ENCODE measurements at regions not wholly inside any gene's neighbourhood (a gene's known extent, or its start where the extent isn't known, plus 50 kb on each side); places are given as distances from the start of the nearest gene placed in this dataset.

GRCh38 chr22:48709976-48710375 is 1117.7 kb downstream of the BRD1 start:
- H3K9me3 ChIP-seq = peaks cover under 1% of the 10 kb centered on the region
- no peak overlapping the region for H3K27ac ChIP-seq
- TF ChIP-seq, protein P1, sequence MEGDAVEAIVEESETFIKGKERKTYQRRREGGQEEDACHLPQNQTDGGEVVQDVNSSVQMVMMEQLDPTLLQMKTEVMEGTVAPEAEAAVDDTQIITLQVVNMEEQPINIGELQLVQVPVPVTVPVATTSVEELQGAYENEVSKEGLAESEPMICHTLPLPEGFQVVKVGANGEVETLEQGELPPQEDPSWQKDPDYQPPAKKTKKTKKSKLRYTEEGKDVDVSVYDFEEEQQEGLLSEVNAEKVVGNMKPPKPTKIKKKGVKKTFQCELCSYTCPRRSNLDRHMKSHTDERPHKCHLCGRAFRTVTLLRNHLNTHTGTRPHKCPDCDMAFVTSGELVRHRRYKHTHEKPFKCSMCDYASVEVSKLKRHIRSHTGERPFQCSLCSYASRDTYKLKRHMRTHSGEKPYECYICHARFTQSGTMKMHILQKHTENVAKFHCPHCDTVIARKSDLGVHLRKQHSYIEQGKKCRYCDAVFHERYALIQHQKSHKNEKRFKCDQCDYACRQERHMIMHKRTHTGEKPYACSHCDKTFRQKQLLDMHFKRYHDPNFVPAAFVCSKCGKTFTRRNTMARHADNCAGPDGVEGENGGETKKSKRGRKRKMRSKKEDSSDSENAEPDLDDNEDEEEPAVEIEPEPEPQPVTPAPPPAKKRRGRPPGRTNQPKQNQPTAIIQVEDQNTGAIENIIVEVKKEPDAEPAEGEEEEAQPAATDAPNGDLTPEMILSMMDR (IDR thresholded peaks at IDR 0.05) = no peak
- no peak for DNase-seq (ENCODE audit: low spot score)
- no peaks in the 10 kb centered on the region for H3K4me1 ChIP-seq (ENCODE audit: control insufficient read depth in 1 of 2, low read depth in 2 of 2)
- ATAC-seq (ENCODE audit: insufficient number of reproducible peaks, low FRiP score, low read depth) = no peak
- no peak overlapping the region for H3K4me3 ChIP-seq
- H3K27me3 ChIP-seq (replicated peaks; ENCODE audit: insufficient read depth) = no peaks in the 10 kb centered on the region
- H3K36me3 ChIP-seq = peaks cover 1% of the 10 kb centered on the region

DNA sequence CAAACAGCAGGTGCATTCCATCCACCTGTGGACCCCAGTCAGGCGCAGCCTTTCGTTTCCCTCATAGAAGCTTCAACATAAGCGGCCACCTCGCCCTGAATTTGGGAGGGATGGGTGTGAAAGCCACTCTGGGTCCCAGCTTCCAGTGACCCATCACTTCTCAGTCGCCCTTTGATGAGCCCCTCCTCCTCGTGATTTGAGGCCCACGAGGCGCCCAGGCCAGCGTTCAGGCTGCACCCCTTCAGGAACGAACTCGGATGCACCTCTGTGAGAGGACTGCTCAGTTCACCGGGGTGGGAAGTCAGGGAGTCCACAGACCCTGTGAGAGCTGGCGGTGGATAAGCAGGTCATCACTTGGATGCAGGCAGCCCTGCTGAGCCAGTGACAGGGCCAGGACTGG is 1118.2 kb downstream of the BRD1 start:
- Histone ChIP-seq H3K27me3 (replicated peaks; ENCODE audit: insufficient read depth) (no peaks in the 10 kb centered on the region), H3K36me3 (no peaks in the 10 kb centered on the region), H3K9me3 (no peaks in the 10 kb centered on the region), H3K4me1 (ENCODE audit: control insufficient read depth in 1 of 2, low read depth in 2 of 2) (no peaks in the 10 kb centered on the region), H3K27ac (no peak overlapping the region), H3K4me3 (no peak overlapping the region)
- DNase-seq (ENCODE audit: low spot score) (no peak), ATAC-seq (ENCODE audit: insufficient number of reproducible peaks, low FRiP score, low read depth) (no peak)
- TF ChIP-seq, protein P1 (IDR thresholded peaks at IDR 0.05) = no peak

DNA sequence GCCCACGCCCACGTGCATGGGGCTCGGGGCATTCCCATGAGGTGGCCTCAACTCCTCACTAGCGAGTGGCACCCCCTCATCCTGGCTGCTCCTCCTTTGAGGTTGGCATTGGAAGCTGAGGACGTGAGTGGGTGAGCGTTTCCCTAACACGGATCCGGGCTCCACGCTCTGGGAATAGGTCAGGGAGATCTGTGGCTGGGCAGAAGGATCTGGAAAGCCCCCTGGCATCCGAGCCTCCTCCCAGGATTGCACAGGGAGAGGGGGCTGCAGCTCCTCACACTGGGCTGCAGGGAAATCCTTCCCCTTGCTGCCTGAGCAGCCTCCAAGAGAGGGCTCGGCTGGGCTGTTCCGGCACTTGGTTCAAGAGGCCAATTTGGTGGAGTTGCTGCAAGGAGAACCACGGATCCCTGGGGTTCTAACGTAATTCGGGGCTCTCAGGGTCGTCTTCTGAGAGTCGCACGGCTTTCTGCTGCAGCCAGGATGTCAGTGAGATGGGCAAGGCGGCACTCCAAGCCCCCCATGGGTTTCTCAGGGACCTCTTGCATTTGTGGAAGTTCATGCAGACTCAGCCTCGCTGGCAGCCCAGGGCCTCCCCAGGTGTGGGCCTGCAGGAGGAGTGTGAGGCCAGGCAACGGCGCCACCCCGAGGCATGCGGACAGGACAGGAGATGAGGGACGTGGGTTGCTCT is 1119.0 kb downstream of the BRD1 start:
- no peak for ATAC-seq (ENCODE audit: insufficient number of reproducible peaks, low FRiP score, low read depth)
- Histone ChIP-seq H3K27ac (no peak overlapping the region), H3K4me1 (ENCODE audit: control insufficient read depth in 1 of 2, low read depth in 2 of 2) (no peaks in the 10 kb centered on the region), H3K4me3 (no peak overlapping the region), H3K36me3 (no peaks in the 10 kb centered on the region), H3K27me3 (replicated peaks; ENCODE audit: insufficient read depth) (no peaks in the 10 kb centered on the region), H3K9me3 (no peaks in the 10 kb centered on the region)
- DNase-seq (ENCODE audit: low spot score) = no peak
- TF ChIP-seq, protein P1 (IDR thresholded peaks at IDR 0.05) = no peak

GRCh38 chr22:48707763-48708557 is 1119.7 kb downstream of the BRD1 start:
- ATAC-seq (ENCODE audit: insufficient number of reproducible peaks, low FRiP score, low read depth) (no peak), DNase-seq (ENCODE audit: low spot score) (no peak)
- no peaks in the 10 kb centered on the region for H3K27me3 ChIP-seq (replicated peaks; ENCODE audit: insufficient read depth)
- H3K4me3 ChIP-seq = no peak overlapping the region
- TF ChIP-seq, protein P1 (IDR thresholded peaks at IDR 0.05) = no peak
- no peaks in the 10 kb centered on the region for H3K4me1 ChIP-seq (ENCODE audit: control insufficient read depth in 1 of 2, low read depth in 2 of 2)
- H3K27ac ChIP-seq = no peak overlapping the region
- no peaks in the 10 kb centered on the region for H3K36me3 ChIP-seq
- H3K9me3 ChIP-seq = no peaks in the 10 kb centered on the region

DNA sequence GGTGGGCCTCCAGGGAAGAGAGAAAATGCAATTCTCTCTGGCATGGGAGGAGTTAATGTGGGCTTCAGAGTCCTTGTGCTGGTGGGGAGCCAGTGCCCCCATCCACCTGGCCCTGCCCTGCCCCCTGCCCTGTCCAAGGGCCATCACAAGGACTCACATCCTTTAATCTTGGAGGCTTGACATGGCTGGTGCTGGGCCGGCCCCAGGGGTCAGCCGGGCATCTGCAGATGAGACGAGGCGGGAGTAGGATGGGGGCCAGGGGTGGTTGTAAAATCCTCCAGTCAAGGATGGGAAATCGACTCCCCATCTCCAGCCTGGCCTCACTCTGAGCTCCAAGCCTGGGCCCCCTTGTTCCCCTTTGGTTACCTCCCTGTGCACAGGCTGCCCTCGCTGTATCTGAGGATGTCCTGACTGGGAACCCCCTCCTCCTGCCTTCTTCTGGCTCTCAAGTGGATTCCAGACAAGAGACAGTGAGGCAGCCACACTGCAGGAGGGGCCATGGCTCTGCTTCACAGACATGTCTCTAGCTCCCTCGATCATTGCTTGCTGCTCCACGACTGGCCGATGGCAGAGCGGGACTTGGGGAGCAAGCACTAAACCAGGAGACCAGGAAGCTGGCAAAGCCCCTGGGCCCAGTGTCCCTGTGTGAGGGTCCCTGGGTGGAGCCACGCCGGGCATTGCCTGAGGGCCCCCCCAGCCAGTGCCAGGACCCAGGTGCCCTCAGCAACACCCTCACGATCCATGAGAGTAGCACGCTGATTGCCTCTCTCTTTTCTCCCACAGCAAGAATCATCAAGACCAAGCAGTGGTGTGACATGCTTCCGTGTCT is 1120.5 kb downstream of the BRD1 start:
- no peaks in the 10 kb centered on the region for H3K9me3 ChIP-seq
- no peaks in the 10 kb centered on the region for H3K27me3 ChIP-seq (replicated peaks; ENCODE audit: insufficient read depth)
- H3K4me1 ChIP-seq (ENCODE audit: control insufficient read depth in 1 of 2, low read depth in 2 of 2) = no peaks in the 10 kb centered on the region
- TF ChIP-seq, protein P1 (IDR thresholded peaks at IDR 0.05) = no peak
- H3K27ac ChIP-seq = no peak overlapping the region
- DNase-seq (ENCODE audit: low spot score) (no peak), ATAC-seq (ENCODE audit: insufficient number of reproducible peaks, low FRiP score, low read depth) (no peak)
- no peaks in the 10 kb centered on the region for H3K36me3 ChIP-seq
- H3K4me3 ChIP-seq = no peak overlapping the region
